DOHH2 (cell line): ENCODE measurements at regions not wholly inside any gene's neighbourhood (a gene's known extent, or its start where the extent isn't known, plus 50 kb on each side); places are given as distances from the start of the nearest gene placed in this dataset.
"Not testable (repeated sequence)": the region's sequence is repeated elsewhere in the genome, so short reads cannot be mapped to it uniquely, and the experiment has no call there.

Source experiments
- H3F3A ChIP-seq: fragments of 200-600 bp; sonication (generic), shearing (Covaris generic); 2 replicates; pipeline ENCODE4 v1.6.0; 2016; ENCODE audit warnings: antibody characterized with exemption, mild to moderate bottlenecking; ENCODE audit not compliant: control insufficient read depth, insufficient read depth
- H3K27ac ChIP-seq: fragments of 200-600 bp; sonication (generic); 2 replicates; pipeline ENCODE4 v1.5.1; 2014; ENCODE audit warnings: low read depth, mild to moderate bottlenecking, low read length, moderate library complexity
- H3K27me3 ChIP-seq: fragments of 200-600 bp; sonication (generic); 2 replicates; pipeline ENCODE4 v1.6.1; 2014; ENCODE audit warnings: mild to moderate bottlenecking, low read length, mixed read lengths; ENCODE audit not compliant: control insufficient read depth
- H3K36me3 ChIP-seq: fragments of 200-600 bp; sonication (generic); 2 replicates; pipeline ENCODE4 v1.6.1; 2014; ENCODE audit warnings: mild to moderate bottlenecking, low read length, moderate library complexity, mixed read lengths; ENCODE audit not compliant: control insufficient read depth
- H3K4me1 ChIP-seq: fragments of 200-600 bp; sonication (generic); 2 replicates; pipeline ENCODE4 v1.6.1; 2014; ENCODE audit warnings: mild to moderate bottlenecking, low read length, mixed read lengths; ENCODE audit not compliant: control insufficient read depth
- H3K4me2 ChIP-seq: fragments of 200-600 bp; sonication (generic); 2 replicates; pipeline ENCODE4 v1.6.0; 2014; ENCODE audit warnings: mild to moderate bottlenecking, low read length, moderate library complexity
- H3K4me3 ChIP-seq: fragments of 200-600 bp; sonication (generic); 2 replicates; pipeline ENCODE4 v1.5.1; 2014; ENCODE audit warnings: mild to moderate bottlenecking, low read length, mixed read lengths
- H3K79me2 ChIP-seq: fragments of 200-600 bp; sonication (generic); 2 replicates; pipeline ENCODE4 v1.6.1; 2014; ENCODE audit warnings: mild to moderate bottlenecking, low read length, mixed read lengths; ENCODE audit not compliant: control insufficient read depth
- H3K9me2 ChIP-seq: fragments of 200-600 bp; sonication (generic); replicated peaks from 2 replicates; pipeline ENCODE4 v1.6.1; 2014; ENCODE audit warnings: mild to moderate bottlenecking, low read length, mixed read lengths; ENCODE audit not compliant: control insufficient read depth
- H3K9me3 ChIP-seq: fragments of 200-600 bp; sonication (generic); 2 replicates; pipeline ENCODE4 v1.6.1; 2014; ENCODE audit warnings: antibody characterized with exemption, low read length, mixed read lengths; ENCODE audit not compliant: control insufficient read depth, insufficient read depth
- H4K20me1 ChIP-seq: fragments of 200-600 bp; sonication (generic); 2 replicates; pipeline ENCODE4 v1.6.0; 2014; ENCODE audit warnings: low read depth, mild to moderate bottlenecking, antibody characterized with exemption, low read length, moderate library complexity; ENCODE audit not compliant: control insufficient read depth, insufficient read depth
- CTCF ChIP-seq: fragments of 200-600 bp; sonication (generic); IDR thresholded peaks from one replicate; pipeline ENCODE4 v1.5.1; 2014; ENCODE audit warnings: antibody characterized with exemption, mild to moderate bottlenecking, low read depth, low read length; ENCODE audit not compliant: poor library complexity, severe bottlenecking
- EZH2phosphoT487 ChIP-seq: fragments of 200-600 bp; sonication (generic); IDR thresholded peaks from 2 replicates; pipeline ENCODE4 v1.6.1; 2017; ENCODE audit warnings: borderline replicate concordance, mild to moderate bottlenecking, antibody characterized with exemption, low read length, moderate library complexity, mixed read lengths

- H3K36me3 ChIP-seq, result no peaks in the 10 kb centered on the region
- no peaks in the 10 kb centered on the region for H3K9me3 ChIP-seq
- H4K20me1 ChIP-seq, result no peaks in the 10 kb centered on the region
- TF ChIP-seq CTCF (no peak), EZH2phosphoT487 (no peak)
- H3K4me3 ChIP-seq, result no peak overlapping the region
- no peaks in the 10 kb centered on the region for H3K4me1 ChIP-seq
- H3K9me2 ChIP-seq, result no peaks in the 10 kb centered on the region
- no peaks in the 10 kb centered on the region for H3K27me3 ChIP-seq
- no peak overlapping the region for H3K27ac ChIP-seq
- no peak overlapping the region for H3K4me2 ChIP-seq
- H3K79me2 ChIP-seq, result no peaks in the 10 kb centered on the region
- no peaks in the 10 kb centered on the region for H3F3A ChIP-seq
Observed at GRCh38 chr20:60191014-60191413, 232.8 kb downstream of the CDH26 start.

- Histone ChIP-seq H3K9me3 (no peaks in the 10 kb centered on the region), H3K4me2 (no peak overlapping the region), H3K9me2 (no peaks in the 10 kb centered on the region), H3K27me3 (no peaks in the 10 kb centered on the region), H4K20me1 (no peaks in the 10 kb centered on the region), H3K27ac (no peak overlapping the region), H3K4me1 (no peaks in the 10 kb centered on the region), H3K79me2 (no peaks in the 10 kb centered on the region), H3F3A (no peaks in the 10 kb centered on the region), H3K4me3 (no peak overlapping the region), H3K36me3 (no peaks in the 10 kb centered on the region)
- TF ChIP-seq CTCF (no peak), EZH2phosphoT487 (no peak)
Observed at GRCh38 chr20:60192326-60192725, 234.1 kb downstream of the CDH26 start.

GRCh38 chr20:60199132-60199531 lies 240.9 kb downstream of the CDH26 start:
- H3K4me2 ChIP-seq, H3K27ac ChIP-seq, H3K4me1 ChIP-seq, H3K27me3 ChIP-seq, H3K36me3 ChIP-seq, H3K9me3 ChIP-seq, H3F3A ChIP-seq, H4K20me1 ChIP-seq, H3K9me2 ChIP-seq, H3K4me3 ChIP-seq, H3K79me2 ChIP-seq: not testable (repeated sequence)

GRCh38 chr20:60199866-60200265 lies 241.6 kb downstream of the CDH26 start:
- no peak overlapping the region for H3K4me3 ChIP-seq
- H3K27me3 ChIP-seq, result no peaks in the 10 kb centered on the region
- no peaks in the 10 kb centered on the region for H3F3A ChIP-seq
- no peak for TF ChIP-seq CTCF
- TF ChIP-seq EZH2phosphoT487, result no peak
- H3K9me3 ChIP-seq, result no peaks in the 10 kb centered on the region
- no peaks in the 10 kb centered on the region for H3K36me3 ChIP-seq
- no peaks in the 10 kb centered on the region for H3K4me1 ChIP-seq
- H3K27ac ChIP-seq, result no peak overlapping the region
- H3K9me2 ChIP-seq, result no peaks in the 10 kb centered on the region
- H3K4me2 ChIP-seq, result no peak overlapping the region
- H4K20me1 ChIP-seq, result no peaks in the 10 kb centered on the region
- H3K79me2 ChIP-seq, result no peaks in the 10 kb centered on the region
